H1 (cell line): ENCODE measurements at regions not wholly inside any gene's neighbourhood (a gene's known extent, or its start where the extent isn't known, plus 50 kb on each side); places are given as distances from the start of the nearest gene placed in this dataset.

ENCODE experiments used
- CTCF ChIA-PET: fragments of 300-600 bp; sonication (Branson Sonifier 250); formaldehyde crosslinking; loops from one replicate; lab custom pipeline; 2021; ENCODE audit not compliant: partially characterized antibody; lab: Charles Lee
- POLR2A ChIA-PET: fragments of 300-600 bp; sonication (Branson Sonifier 250); formaldehyde crosslinking; loops from one replicate; lab custom pipeline; 2021; ENCODE audit warnings: inconsistent platforms; ENCODE audit not compliant: partially characterized antibody; lab: Charles Lee
- DNase-seq, 2 experiments: peaks; one replicate each; pipeline versions ENCODE4 v3.0.0 to v3.0.0-alpha.2; 2010 to 2022; ENCODE audit warnings: low spot score in 2 of 2, low read depth in 1 of 2, mixed read lengths in 1 of 2
- FAIRE-seq: peaks from 2 replicates; lab custom pipeline; 2011; peaks lifted over from hg19 to GRCh38; lab: Jason Lieb, UNC
- H2AFZ ChIP-seq: 2 replicates; pipeline ENCODE4 v1.8.1; 2012; ENCODE audit warnings: low read length, inconsistent platforms
- H2AK5ac ChIP-seq: 2 replicates; pipeline ENCODE4 v1.6.1; 2013; ENCODE audit warnings: low read depth, low read length
- H2BK120ac ChIP-seq: replicated peaks from 2 replicates; pipeline ENCODE3; 2013; ENCODE audit warnings: low read depth, low read length, inconsistent platforms
- H2BK12ac ChIP-seq: 2 replicates; pipeline ENCODE4 v1.6.1; 2013; ENCODE audit warnings: low read depth, low read length
- H2BK15ac ChIP-seq: 2 replicates; pipeline ENCODE4 v1.6.1; 2013; ENCODE audit warnings: low read length
- H2BK20ac ChIP-seq: 2 replicates; pipeline ENCODE4 v1.6.1; 2013; ENCODE audit warnings: low read length
- H2BK5ac ChIP-seq: 2 replicates; pipeline ENCODE4 v1.6.1; 2013; ENCODE audit warnings: low read depth, low read length
- H3K14ac ChIP-seq: 2 replicates; pipeline ENCODE4 v1.6.1; 2013; ENCODE audit warnings: inconsistent platforms; ENCODE audit not compliant: insufficient read length
- H3K18ac ChIP-seq: 2 replicates; pipeline ENCODE4 v1.6.1; 2013; ENCODE audit warnings: low read length; ENCODE audit errors: extremely low read depth
- H3K23ac ChIP-seq: 2 replicates; pipeline ENCODE4 v1.6.1; 2013; ENCODE audit warnings: inconsistent platforms; ENCODE audit not compliant: insufficient read length
- H3K23me2 ChIP-seq: 2 replicates; pipeline ENCODE4 v1.6.1; 2013; ENCODE audit warnings: low read depth, low read length
- H3K27ac ChIP-seq: 2 replicates; pipeline ENCODE4 v1.6.1; 2011; ENCODE audit warnings: low read depth, low read length, inconsistent platforms
- H3K27me3 ChIP-seq, 4 experiments: replicated peaks in 1 of 4; 1 replicate in 1 of 4; 2 replicates in 3 of 4; pipeline versions ENCODE4 v1.6.1 to v1.8.1; 2011 to 2013; ENCODE audit warnings: low read length in 3 of 4, mild to moderate bottlenecking in 3 of 4, inconsistent platforms in 2 of 4, mixed read lengths in 2 of 4, moderate library complexity in 1 of 4; ENCODE audit not compliant: control insufficient read depth in 3 of 4, insufficient read depth in 3 of 4; ENCODE audit errors: extremely low read depth in 1 of 4
- H3K36me3 ChIP-seq, 4 experiments: 2 replicates each; pipeline versions ENCODE4 v1.6.1 to v1.8.1; 2011 to 2013; ENCODE audit warnings: mild to moderate bottlenecking in 4 of 4, low read length in 3 of 4, moderate library complexity in 2 of 4, control low read depth in 1 of 4, inconsistent platforms in 1 of 4; ENCODE audit not compliant: insufficient read depth in 4 of 4, control insufficient read depth in 2 of 4
- H3K4ac ChIP-seq: replicated peaks from 2 replicates; pipeline ENCODE3; 2013; ENCODE audit warnings: low read length, low read depth, mixed read lengths, inconsistent platforms; ENCODE audit not compliant: insufficient read length
- H3K4me1 ChIP-seq, 4 experiments: replicated peaks in 1 of 4; 1 replicate in 1 of 4; 2 replicates in 3 of 4; pipeline versions ENCODE4 v1.6.1 to v1.8.1; 2011 to 2013; ENCODE audit warnings: low read length in 3 of 4, inconsistent platforms in 2 of 4, mixed read lengths in 1 of 4; ENCODE audit not compliant: insufficient read depth in 4 of 4, control insufficient read depth in 3 of 4
- H3K4me2 ChIP-seq, 2 experiments: 2 replicates each; pipeline versions ENCODE4 v1.6.1 to v1.8.1; 2011 to 2013; ENCODE audit warnings: low read depth in 2 of 2, low read length in 2 of 2, control low read depth in 1 of 2, inconsistent platforms in 1 of 2, mild to moderate bottlenecking in 1 of 2; ENCODE audit not compliant: insufficient read depth in 1 of 2
- H3K4me3 ChIP-seq, 4 experiments: fragments of 200-600, 300-600 bp in 1 of 4; sonication (generic), shearing (Covaris generic), sonication (Bioruptor Twin) in 1 of 4; 2 replicates each; pipeline versions ENCODE4 v1.5.1 to v1.8.1; 2011 to 2016; ENCODE audit warnings: low read length in 4 of 4, low read depth in 3 of 4, control low read depth in 2 of 4, inconsistent platforms in 2 of 4, mild to moderate bottlenecking in 2 of 4, mixed read lengths in 1 of 4, moderate library complexity in 1 of 4; ENCODE audit not compliant: insufficient read depth in 2 of 4; ENCODE audit errors: extremely low read depth in 1 of 4
- H3K56ac ChIP-seq: replicated peaks from 2 replicates; pipeline ENCODE3; 2013; ENCODE audit warnings: low read depth, mild to moderate bottlenecking, mixed read lengths, low read length, inconsistent platforms; ENCODE audit not compliant: insufficient read length
- H3K79me1 ChIP-seq: 2 replicates; pipeline ENCODE4 v1.6.1; 2013; ENCODE audit warnings: low read depth, low read length, control low read depth
- H3K79me2 ChIP-seq, 2 experiments: 2 replicates each; pipeline versions ENCODE4 v1.6.1 to v1.8.1; 2012 to 2013; ENCODE audit warnings: low read length in 2 of 2, mild to moderate bottlenecking in 2 of 2, inconsistent platforms in 1 of 2; ENCODE audit not compliant: insufficient read depth in 2 of 2, control insufficient read depth in 1 of 2
- H3K9ac ChIP-seq, 4 experiments: replicated peaks in 1 of 4; 1 replicate in 1 of 4; 2 replicates in 3 of 4; pipeline versions ENCODE4 v1.6.1 to v1.8.1; 2011 to 2013; ENCODE audit warnings: low read depth in 3 of 4, low read length in 3 of 4, control low read depth in 2 of 4, mild to moderate bottlenecking in 2 of 4, moderate library complexity in 2 of 4, inconsistent platforms in 1 of 4; ENCODE audit errors: extremely low read depth in 1 of 4
- H3K9me3 ChIP-seq, 2 experiments: 2 replicates each; pipeline versions ENCODE4 v1.6.1 to v1.8.1; 2012 to 2013; ENCODE audit warnings: mild to moderate bottlenecking in 2 of 2, moderate library complexity in 2 of 2, control low read depth in 1 of 2, inconsistent platforms in 1 of 2, low read depth in 1 of 2, low read length in 1 of 2, mixed read lengths in 1 of 2; ENCODE audit not compliant: insufficient read depth in 2 of 2
- H4K20me1 ChIP-seq, 2 experiments: replicated peaks in 1 of 2; 2 replicates each; pipeline versions ENCODE3 to v1.8.1; 2011 to 2013; ENCODE audit warnings: inconsistent platforms in 2 of 2, low read length in 2 of 2, mild to moderate bottlenecking in 1 of 2; ENCODE audit not compliant: insufficient read depth in 2 of 2, control insufficient read depth in 1 of 2
- H4K5ac ChIP-seq: 2 replicates; pipeline ENCODE4 v1.6.1; 2013; ENCODE audit warnings: low read length, low read depth, mixed read lengths, inconsistent platforms; ENCODE audit not compliant: insufficient read length
- H4K8ac ChIP-seq: 2 replicates; pipeline ENCODE4 v1.8.0; 2013; ENCODE audit warnings: mild to moderate bottlenecking, moderate library complexity, low read length, inconsistent platforms; ENCODE audit not compliant: insufficient read depth; ENCODE audit errors: extremely low read depth
- H4K91ac ChIP-seq: replicated peaks from 2 replicates; pipeline ENCODE3; 2013; ENCODE audit warnings: low read length, mixed read lengths, inconsistent platforms; ENCODE audit not compliant: insufficient read length
- ASH2L ChIP-seq: fragments of 200-600, 300-600 bp; sonication (generic); IDR thresholded peaks from one replicate; pipeline ENCODE4 v1.7.1; 2017; ENCODE audit warnings: low read length
- BCL11A ChIP-seq, 2 experiments: IDR thresholded peaks; one replicate each; pipeline ENCODE4 v1.6.1; 2011; ENCODE audit warnings: low read depth in 2 of 2, low read length in 2 of 2, mild to moderate bottlenecking in 2 of 2
- CHD1 ChIP-seq: IDR thresholded peaks from 2 replicates; pipeline ENCODE4 v1.6.1; 2012; ENCODE audit warnings: low read depth, low read length, improper control_type of control experiment
- FOSL1 ChIP-seq: IDR thresholded peaks from 2 replicates; pipeline ENCODE4 v1.6.1; 2011; ENCODE audit warnings: mild to moderate bottlenecking, low read depth, low read length, moderate library complexity; ENCODE audit not compliant: insufficient read depth
- GABPA ChIP-seq: IDR thresholded peaks from 2 replicates; pipeline ENCODE4 v1.6.1; 2011; ENCODE audit warnings: mild to moderate bottlenecking, low read length, moderate library complexity, borderline replicate concordance; ENCODE audit not compliant: insufficient read depth
- MAFK ChIP-seq: IDR thresholded peaks from 2 replicates; pipeline ENCODE4 v1.6.1; 2012; ENCODE audit warnings: low read depth, mild to moderate bottlenecking, improper control_type of control experiment, low read length
- NRF1 ChIP-seq: IDR thresholded peaks from 2 replicates; pipeline ENCODE4 v1.6.1; 2011; ENCODE audit warnings: mild to moderate bottlenecking, low read depth, low read length, improper control_type of control experiment
- RAD21 ChIP-seq, 2 experiments: IDR thresholded peaks in 1 of 2; conservative IDR thresholded peaks in 1 of 2; 2 replicates each; pipeline ENCODE4 v1.6.1; 2011; ENCODE audit warnings: low read depth in 2 of 2, low read length in 2 of 2, improper control_type of control experiment in 1 of 2, inconsistent platforms in 1 of 2, mild to moderate bottlenecking in 1 of 2, moderate library complexity in 1 of 2
- RFX5 ChIP-seq: IDR thresholded peaks from 2 replicates; pipeline ENCODE4 v1.6.1; 2011; ENCODE audit warnings: low read depth, low read length, improper control_type of control experiment, borderline replicate concordance
- SIRT6 ChIP-seq: IDR thresholded peaks from one replicate; pipeline ENCODE4 v1.7.1; 2012; ENCODE audit warnings: low read length, inconsistent platforms
- YY1 ChIP-seq: IDR thresholded peaks from 2 replicates; pipeline ENCODE4 v1.6.1; 2011; ENCODE audit warnings: low read depth, mild to moderate bottlenecking, low read length
- WGBS, 2 experiments: shearing (Covaris generic) in 1 of 2; methylation state at CpG; one replicate each; pipeline versions ENCODE4 v1.1.6 to v1.1.7; 2013 to 2015; ENCODE audit warnings: low lambda C conversion rate in 2 of 2, mixed read lengths in 2 of 2, inconsistent platforms in 1 of 2, low coverage in 1 of 2, missing lambda C conversion rate in 1 of 2; ENCODE audit not compliant: insufficient replicate concordance in 2 of 2, insufficient coverage in 1 of 2, insufficient read length in 1 of 2; ENCODE audit errors: extremely low coverage in 1 of 2, missing lambda C conversion rate in 1 of 2; 5-methylcytosine and 5-hydroxymethylcytosine counted together
- TF ChIP-seq, protein P1 (sequence below): IDR thresholded peaks from 2 replicates; pipeline ENCODE4 v1.6.1; 2012; ENCODE audit warnings: inconsistent platforms
- TF ChIP-seq, protein P2 (sequence below): IDR thresholded peaks from 2 replicates; pipeline ENCODE4 v1.6.1; 2012; ENCODE audit warnings: low read length, inconsistent platforms

DNA sequence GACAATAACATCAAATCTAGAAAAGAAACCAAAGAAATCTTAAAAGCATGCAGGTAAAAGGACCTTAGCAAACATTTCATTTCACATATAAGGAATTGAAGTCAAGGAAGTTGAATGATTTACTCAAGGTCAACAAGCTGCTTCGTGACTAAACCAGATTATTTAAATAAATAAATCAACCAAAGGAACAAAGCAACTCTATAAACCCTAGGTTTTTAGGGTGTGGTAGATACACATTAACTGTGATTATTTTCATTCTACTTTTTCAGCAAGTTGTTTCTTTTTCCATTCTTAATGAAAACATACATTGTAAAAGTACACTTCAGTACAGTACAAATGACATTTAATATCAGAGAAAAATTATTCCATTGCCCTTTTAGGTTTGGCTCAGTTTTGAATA is 382.0 kb upstream of the STEAP1 start:
- H3K79me2 ChIP-seq, result no peaks in the 10 kb centered on the region
- no peak overlapping the region for H2BK12ac ChIP-seq
- H4K91ac ChIP-seq, result no peak overlapping the region
- H2AK5ac ChIP-seq, result no peak overlapping the region
- H3K23ac ChIP-seq, result no peak overlapping the region
- no peaks in the 10 kb centered on the region for H4K20me1 ChIP-seq
- no peak overlapping the region for H2BK120ac ChIP-seq
- no peaks in the 10 kb centered on the region for H3K4me1 ChIP-seq
- no peak overlapping the region for H2AFZ ChIP-seq
- FAIRE-seq, result no peak
- CTCF ChIA-PET, result interaction anchor here (0.6 to 1.5 kb wide), 5 partner anchors 11 to 1403 kb away, joined by 3 to 5 read pairs (median 3); no protein-coding TSS in a partner anchor
- H3K56ac ChIP-seq, result no peak overlapping the region
- H4K8ac ChIP-seq, result no peak overlapping the region
- H4K5ac ChIP-seq, result no peak overlapping the region
- H2BK15ac ChIP-seq, result no peak overlapping the region
- H2BK20ac ChIP-seq, result no peak overlapping the region
- no peak overlapping the region for H3K4ac ChIP-seq
- H3K27ac ChIP-seq, result no peak overlapping the region
- no peaks in the 10 kb centered on the region for H3K79me1 ChIP-seq
- H3K36me3 ChIP-seq, result no peaks in the 10 kb centered on the region
- POLR2A ChIA-PET, result no interaction called here
- no peak overlapping the region for H2BK5ac ChIP-seq
- no peak overlapping the region for H3K9ac ChIP-seq
- no peak overlapping the region for H3K14ac ChIP-seq
- H3K4me2 ChIP-seq, result no peak overlapping the region
- no peak overlapping the region for H3K18ac ChIP-seq
- no peaks in the 10 kb centered on the region for H3K9me3 ChIP-seq
- DNase-seq, result no peak
- 39% methylated on average over 1 of the region's 1 CpG; no CpG with 5 or more reads in 1 of the 2 experiments for WGBS, 2 experiments
- no peaks in the 10 kb centered on the region for H3K23me2 ChIP-seq
- H3K4me3 ChIP-seq, result no peak overlapping the region
- no peaks in the 10 kb centered on the region for H3K27me3 ChIP-seq
- TF ChIP-seq RFX5, result no peak
- TF ChIP-seq FOSL1, result no peak
- TF ChIP-seq MAFK, result no peak
- TF ChIP-seq GABPA, result no peak
- no peak for TF ChIP-seq CHD1
- no peak for TF ChIP-seq YY1
- TF ChIP-seq ASH2L, result no peak
- TF ChIP-seq, protein P1, sequence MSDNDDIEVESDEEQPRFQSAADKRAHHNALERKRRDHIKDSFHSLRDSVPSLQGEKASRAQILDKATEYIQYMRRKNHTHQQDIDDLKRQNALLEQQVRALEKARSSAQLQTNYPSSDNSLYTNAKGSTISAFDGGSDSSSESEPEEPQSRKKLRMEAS, result no peak
- TF ChIP-seq BCL11A (IDR thresholded peaks at IDR 0.05; ENCODE audit: low read depth in 2 of 2, low read length in 2 of 2), result no peak
- no peak for TF ChIP-seq RAD21 (IDR thresholded peaks at IDR 0.05 in 1 of 2, conservative IDR thresholded peaks at IDR 0.05 in 1 of 2; ENCODE audit: low read depth in 2 of 2, low read length in 2 of 2)
- TF ChIP-seq, protein P2, sequence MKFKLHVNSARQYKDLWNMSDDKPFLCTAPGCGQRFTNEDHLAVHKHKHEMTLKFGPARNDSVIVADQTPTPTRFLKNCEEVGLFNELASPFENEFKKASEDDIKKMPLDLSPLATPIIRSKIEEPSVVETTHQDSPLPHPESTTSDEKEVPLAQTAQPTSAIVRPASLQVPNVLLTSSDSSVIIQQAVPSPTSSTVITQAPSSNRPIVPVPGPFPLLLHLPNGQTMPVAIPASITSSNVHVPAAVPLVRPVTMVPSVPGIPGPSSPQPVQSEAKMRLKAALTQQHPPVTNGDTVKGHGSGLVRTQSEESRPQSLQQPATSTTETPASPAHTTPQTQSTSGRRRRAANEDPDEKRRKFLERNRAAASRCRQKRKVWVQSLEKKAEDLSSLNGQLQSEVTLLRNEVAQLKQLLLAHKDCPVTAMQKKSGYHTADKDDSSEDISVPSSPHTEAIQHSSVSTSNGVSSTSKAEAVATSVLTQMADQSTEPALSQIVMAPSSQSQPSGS, result no peak
- no peak for TF ChIP-seq SIRT6
- no peak for TF ChIP-seq NRF1
